CD4-positive, alpha-beta T cell treated with Interleukin-15 for 1 hour (primary cell): ENCODE measurements at regions not wholly inside any gene's neighbourhood (a gene's known extent, or its start where the extent isn't known, plus 50 kb on each side); places are given as distances from the start of the nearest gene placed in this dataset.

Experiments
- DNase-seq: peaks from one replicate; pipeline ENCODE4 v3.0.0-alpha.2; 2020

DNA sequence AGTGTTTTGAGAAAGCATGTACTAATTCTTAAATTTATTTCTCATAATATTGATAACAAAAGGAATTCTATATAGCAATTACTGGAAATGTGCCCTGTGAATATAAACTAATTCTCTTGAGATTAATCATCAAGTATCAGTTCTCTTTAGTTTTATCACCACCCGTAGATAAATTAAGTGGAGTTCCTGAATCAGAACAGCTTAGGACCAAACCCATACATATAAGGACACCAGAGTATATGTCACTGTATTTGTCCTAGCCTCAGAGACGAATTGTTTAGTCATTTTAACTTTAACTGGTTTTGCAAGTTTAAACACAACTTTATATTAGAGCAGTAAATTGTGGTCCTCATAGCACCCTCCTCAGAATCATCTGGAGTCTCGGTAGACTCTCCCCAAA, 572.0 kb downstream of the UTRN start:
- DNase-seq, result no peak

DNA sequence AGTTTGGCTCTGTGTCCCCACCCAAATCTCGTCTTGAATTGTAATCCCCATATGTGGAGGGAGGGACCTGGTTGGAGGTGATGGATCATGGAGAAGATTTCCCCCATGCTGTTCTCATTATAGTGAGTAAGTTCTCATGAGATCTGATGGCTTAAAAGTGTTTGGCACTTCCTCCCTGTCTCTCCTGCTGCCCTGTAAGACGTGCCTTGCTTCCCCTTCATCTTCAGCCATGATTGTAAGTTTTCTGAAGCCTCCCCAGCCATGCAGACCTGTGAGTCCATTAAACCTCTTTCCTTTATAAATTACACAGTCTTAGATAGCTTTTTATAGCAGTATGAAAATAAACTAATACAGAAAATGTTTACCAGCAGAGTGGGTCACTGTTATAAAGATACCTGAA, 577.6 kb downstream of the UTRN start:
- no peak for DNase-seq

DNA sequence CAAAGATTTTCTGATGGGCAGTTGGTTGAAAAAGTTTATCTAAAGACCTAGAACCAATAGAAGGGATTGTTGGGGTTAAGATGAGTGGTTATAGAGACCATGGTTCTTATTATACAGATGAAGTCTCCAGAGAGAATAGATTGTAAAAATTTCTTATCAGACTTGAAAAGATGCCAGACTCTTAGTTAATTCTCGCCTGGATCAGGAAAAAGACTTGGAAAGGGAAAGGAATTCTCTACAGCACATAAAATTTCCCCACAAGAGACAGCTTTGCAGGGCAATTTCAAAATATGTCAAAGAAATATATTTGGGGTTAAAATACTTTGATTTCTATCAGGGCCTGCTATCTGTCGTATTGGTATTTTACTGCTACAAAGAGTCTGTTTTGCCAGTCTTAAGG, 582.6 kb downstream of the UTRN start:
- DNase-seq, result no peak

DNA sequence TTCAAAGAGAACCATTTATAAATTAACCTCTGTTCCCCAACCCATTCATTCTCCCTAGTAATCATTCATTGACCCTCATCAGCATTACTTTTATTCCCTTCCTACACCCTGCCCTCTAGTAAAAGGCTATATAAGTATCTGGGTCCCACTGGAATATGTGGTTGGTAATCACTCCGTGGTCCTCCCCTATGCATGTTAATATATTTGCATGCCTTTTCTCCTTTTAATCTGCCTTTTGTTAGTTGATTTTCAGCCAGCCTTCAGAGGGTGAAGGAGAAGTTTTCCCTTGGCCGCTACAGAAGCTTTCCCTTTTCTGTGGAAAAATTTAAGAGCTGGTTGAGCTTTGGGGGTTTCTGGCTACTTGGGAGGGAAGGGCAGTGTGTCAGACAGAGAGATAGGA, 585.6 kb downstream of the UTRN start:
- DNase-seq, result no peak

DNA sequence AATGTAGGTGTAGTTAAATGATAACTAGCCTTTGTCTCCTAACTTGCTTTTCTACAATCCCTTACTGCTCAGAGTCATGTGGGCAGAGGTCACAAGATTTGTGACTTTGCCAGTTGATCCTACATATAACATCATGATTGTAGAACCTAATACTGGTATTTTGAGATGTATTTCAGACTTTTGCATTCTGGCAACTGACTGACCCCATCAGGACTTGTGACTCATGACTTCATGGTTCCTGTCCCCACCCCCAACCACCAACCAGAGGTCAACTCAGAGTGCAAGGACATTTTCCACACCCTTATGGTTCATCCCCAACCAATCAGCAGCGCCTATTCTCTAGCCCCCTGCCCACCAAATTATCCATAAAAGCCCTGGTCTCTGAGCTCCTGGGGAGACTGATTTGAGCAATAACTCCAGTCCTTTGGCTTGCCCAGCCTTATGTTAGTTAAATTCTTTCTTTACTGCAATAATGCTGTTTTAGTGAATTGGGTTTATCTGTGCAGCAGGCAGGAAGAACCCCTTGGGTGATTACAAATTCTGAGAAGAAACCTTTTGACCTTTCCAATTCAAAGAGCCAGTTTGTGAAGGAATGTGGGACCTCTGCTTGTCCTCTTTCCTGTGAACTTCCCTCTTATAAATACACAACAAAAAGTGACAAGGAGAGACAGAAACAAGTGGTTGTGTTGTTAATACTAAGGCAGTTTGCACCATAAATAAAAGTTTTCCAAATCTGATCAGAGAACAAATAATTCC, 588.7 kb downstream of the UTRN start:
- no peak for DNase-seq

DNA sequence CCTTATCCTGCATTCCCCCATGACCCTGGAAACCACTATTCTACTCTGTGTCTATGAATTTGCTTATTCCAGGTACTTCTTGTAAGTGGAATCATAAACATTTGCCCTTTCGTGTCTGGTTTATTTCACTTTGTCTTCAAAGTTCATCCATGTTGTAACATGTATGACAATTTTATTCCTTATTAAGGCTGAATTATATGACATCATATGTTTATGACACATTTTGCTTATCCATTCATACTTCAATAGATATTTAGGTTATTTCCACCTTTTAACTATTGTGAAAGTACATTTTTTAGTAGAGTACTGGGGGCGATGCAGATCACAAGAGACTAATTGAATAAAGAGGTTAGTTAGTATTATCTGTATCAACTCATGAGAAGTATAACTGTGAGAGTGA, 591.6 kb downstream of the UTRN start:
- DNase-seq, result no peak

DNA sequence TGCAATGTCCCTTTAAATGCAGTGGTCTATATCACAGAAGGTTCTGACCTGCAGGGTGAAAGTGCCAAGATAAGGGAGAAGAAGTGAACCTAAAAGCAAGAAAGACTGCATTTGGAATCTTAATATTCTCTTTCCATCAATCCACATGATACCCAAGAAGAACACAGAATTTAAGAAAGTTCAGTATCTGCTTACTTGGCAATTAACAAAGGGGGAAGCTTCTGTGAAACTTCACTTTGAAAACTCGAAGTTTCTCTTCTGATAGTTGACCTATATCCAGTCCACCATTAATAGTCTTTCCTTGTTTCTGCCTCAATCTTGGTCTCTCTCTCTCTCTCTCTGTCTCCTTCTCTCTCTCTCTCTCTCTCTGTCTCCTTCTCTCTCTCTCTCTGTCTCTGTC, 592.0 kb downstream of the UTRN start:
- no peak for DNase-seq

DNA sequence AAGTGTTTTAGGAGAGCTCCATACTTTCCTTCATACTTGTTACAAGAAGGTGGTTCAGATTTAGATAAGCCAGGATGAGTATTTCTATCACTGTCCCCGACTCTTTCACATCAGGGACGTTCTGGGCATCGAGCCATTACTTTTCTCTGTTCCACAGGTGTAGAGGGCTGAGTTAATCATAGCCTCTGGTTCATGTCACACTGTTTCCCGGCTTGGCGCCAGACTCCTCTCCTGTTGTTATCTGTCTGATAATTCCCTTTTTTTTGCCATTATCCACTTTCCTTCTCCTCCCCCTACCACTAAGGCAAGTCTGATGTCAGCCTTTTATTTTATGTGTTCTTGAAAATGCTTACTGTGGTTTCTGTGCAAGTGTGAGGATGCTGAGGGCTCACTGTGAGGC, 593.4 kb downstream of the UTRN start:
- DNase-seq, result no peak

DNA sequence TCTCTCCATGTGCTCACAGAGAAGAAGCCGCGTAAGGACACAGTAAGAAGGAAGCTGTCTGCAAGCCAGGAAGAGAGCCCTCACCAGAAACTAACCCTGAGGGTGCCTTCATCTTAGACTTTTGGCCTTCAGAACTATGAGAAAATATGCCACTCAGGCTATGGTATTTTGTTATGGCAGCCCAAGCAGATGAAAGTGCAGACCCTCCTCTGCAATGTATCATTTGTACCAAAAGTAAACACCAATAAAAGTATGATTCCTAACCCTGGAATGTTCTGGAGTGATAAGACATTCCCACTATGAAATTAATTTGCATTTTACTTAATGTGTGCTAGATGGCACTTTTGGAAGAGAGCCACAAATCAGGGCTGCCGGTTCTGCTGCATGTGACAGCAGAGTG, 594.3 kb downstream of the UTRN start:
- no peak for DNase-seq

DNA sequence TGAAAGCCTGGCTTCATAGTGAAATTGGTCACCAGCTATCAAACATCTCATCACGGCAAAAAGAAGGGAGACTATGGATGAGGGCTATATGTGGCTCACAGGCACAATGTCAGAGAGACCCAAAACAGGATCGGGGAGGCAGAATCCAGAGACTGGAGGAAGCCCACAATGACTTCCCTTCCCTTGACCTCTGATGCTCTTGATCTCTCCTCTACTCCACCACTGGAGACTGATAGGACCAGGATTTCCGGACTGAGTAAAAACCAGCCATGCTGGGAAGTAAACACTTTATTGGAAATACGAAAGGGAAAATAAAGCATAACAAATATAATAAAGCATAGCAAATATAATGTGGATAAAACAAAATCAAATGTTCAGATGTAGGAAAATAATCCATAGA, 597.3 kb downstream of the UTRN start:
- no peak for DNase-seq

DNA sequence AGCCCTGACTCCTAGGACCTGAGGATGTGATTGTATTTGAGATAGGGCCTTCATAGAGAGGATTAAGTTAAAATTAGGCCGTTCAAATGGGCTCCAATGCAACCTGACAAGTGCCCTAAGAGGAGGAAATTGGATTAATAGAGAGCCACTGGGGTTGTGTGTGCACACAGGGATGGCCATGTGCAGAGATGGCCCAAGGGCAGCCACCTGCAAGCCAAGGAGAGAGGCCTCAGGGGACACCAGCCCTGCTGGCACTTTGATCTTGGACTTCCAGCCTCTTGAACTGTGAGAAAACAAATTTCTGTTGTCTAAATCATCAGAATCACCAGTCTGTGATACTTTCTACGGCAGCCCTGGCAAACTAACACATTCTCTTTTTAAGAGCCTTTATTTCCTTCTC, 598.8 kb downstream of the UTRN start:
- DNase-seq, result no peak

DNA sequence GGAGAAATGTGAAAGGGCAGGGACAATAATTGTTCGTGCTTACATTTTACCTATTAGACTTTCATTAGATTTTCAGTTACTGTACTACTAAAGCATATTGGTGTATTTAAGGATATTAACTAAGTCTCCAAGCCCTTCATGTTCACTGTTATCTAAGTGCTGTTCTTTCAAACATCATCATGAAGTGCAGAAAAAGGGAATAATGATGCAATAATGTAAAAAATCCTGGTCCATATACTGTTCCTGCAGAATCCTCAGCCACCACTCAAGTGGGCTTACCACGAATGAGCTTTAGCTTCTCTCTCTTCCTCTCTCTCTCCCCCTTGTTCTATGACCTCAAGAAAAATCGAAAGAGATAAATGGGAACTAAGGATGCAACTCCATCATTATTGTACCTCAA, 600.7 kb downstream of the UTRN start:
- no peak for DNase-seq

DNA sequence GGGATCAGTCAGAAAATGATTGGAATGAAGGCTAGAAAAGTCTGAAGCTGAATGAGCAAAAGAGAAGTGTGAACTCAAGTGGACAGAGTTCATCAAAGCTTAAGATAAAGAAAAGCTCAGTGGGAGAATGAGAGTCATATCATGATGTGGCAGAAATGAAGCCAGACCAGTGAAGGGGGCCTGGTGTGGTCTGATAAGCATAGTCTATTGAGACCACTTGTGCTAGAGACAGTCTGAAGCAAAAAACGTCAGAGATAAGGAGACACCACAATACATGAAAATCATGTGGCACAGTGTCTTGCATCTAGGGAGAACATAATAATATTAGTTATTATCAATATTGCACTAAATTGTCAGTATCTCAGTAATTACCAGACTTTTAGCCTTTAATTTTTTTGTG, 601.5 kb downstream of the UTRN start:
- DNase-seq, result no peak

DNA sequence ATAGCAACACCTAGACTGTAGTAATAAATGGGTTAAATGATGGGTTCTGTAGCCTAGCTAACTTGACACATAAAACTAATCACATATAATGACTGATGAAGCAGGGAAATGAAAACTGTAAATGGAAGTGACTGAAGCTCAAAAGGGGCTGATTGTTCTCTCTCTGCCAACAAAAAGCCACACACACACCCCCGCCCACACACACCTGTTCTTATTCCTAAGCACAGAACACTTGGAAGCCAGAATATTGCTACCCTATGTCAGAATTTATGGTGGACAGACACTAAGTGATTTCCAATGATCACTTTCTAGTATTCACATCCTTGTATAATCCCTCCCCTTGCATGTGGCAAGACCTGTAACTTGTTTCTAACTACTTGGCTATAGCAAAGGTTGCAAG, 603.5 kb downstream of the UTRN start:
- no peak for DNase-seq

DNA sequence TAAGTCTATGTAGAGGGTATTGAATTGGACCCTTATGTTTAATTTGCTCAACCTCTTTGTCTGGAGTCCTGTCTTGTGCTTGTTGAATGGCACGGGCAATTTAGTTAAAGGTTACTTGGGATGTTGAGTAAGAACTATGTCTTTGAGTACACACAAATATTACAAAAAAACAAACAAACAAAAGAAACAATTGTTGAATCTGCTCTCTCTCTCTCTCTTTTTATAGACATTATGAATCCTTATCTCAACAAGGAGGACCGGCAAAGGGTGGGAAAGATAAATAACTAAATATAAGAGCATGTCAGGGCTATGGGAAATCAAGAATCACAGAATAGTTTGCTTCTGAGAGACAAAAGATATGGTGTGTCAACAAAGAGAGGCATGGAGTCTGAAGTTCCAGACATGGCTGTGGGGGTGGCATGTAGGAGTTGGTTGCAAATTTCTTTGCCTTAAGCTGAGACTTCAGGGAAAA, 608.6 kb downstream of the UTRN start:
- no peak for DNase-seq

DNA sequence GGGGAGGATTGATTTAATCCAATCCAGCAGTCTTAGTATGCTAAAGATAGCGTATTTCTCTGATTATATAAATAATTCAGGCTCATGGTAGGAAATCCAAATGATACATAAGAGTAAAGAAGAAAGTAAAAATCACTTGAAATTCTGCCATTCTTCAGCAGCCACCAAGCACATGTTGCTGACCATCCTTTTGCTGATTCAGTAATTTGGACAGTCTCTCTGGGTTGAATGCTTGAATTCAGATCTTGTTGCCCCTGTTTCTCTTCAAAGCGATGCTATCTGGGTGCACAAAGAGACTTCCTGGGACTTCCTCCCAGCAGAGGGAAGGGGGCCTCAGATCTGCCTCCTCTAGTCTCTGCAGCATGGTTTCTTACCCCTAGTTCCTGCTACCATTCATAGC, 609.1 kb downstream of the UTRN start:
- DNase-seq, result no peak

DNA sequence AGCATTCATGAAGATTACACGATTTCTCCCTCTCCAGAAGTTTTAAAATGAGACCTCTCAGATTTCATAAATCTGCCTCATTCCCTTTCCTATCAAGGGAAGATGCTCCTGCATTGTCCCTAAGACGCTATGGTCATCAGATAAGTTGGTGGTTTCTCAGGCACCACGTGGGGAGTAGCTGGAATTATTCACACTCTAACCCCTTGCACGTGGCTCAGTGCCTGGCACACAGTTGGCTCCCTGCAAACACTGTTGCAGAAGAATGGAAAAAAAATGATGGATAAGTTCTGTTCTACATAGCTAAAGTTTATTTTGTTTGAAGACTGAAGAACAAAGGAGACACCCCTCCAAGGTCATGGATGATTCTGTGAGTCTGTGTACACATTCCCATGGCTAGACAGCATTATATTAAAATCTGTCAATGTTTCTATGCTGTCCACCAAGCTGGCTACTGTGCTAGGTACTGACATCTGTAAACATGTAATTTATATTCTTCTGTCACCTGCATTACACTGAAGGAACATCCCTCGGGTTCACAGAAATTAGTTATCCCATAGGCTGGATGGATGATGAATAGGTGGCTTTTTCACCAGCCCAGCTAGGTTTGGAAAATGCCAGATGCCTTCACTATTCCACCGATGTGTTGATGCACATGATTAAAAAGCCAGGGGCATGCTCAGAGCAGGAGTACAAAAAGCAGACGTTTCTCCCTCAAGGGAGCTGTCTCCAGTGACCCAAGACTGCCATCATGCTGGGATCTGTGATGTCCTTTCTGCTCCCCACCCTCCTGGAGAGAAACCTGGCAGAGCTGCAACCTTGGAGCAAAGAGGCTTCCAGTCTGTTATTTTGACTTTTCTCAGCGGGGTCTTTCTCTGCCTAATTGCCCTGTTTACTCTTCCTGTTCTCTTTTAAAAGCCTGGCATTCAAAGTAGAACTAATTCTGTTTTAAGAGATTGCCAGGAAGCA, 610.5 kb downstream of the UTRN start:
- no peak for DNase-seq

DNA sequence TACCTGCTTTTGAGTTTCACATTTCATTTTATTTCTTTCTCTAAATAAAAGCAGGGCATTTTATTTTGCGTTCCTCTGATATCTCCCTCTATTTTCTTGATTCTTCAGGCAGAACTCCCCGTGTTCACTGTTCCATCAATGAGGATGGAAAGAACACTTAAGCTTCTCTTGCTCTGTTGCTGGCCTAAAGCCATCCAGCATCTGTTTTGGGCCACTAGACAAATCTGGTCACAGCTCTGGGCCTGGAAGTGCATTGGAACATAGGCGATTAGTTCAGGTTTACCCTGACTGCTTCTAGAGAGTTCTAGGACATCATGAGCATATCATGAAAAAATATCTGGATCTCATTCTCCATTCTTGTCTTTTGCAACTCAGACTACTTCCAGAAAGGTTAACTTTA, 611.2 kb downstream of the UTRN start:
- no peak for DNase-seq

DNA sequence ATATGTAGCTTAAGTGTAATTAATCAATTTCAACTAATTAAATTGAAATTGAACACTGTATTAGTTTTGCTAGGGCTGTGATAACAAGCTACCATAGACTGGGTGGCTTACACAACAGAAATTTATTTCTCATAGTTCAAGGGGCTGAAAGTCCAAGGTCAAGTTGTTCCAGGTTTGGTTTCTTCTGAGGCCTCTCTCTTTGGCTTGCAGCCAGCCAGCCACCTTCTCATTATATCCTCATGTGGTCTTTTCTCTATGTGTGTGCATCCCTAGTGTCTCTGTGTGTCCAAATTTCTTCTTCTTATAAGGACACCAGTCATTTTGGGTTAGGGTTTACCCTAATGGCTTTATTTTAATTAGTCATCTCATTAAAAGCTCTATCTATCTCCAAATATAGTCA, 611.7 kb downstream of the UTRN start:
- DNase-seq, result no peak

DNA sequence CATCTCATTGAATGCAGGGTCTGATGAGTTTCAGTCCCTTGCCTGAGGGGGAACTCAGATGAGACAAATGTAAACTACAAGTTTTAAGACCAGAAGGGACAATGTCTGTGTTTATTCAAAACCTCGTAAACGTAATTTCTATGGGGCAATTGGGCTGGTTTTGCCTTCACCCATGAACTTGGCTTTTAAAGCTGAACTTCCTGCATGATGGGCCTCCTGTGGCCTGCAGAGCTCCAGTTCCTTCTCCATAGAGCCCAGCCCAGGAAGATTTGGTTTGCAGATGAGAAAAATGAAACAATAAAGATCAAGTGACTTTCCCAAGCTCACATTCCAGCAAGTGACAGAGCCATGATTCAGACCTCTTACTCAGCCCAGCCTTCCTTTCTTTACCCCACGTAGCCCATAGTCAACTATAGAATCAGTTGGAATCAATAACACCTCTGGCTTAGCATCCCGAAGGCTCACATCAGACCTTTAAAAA, 612.3 kb downstream of the UTRN start:
- DNase-seq, result no peak

DNA sequence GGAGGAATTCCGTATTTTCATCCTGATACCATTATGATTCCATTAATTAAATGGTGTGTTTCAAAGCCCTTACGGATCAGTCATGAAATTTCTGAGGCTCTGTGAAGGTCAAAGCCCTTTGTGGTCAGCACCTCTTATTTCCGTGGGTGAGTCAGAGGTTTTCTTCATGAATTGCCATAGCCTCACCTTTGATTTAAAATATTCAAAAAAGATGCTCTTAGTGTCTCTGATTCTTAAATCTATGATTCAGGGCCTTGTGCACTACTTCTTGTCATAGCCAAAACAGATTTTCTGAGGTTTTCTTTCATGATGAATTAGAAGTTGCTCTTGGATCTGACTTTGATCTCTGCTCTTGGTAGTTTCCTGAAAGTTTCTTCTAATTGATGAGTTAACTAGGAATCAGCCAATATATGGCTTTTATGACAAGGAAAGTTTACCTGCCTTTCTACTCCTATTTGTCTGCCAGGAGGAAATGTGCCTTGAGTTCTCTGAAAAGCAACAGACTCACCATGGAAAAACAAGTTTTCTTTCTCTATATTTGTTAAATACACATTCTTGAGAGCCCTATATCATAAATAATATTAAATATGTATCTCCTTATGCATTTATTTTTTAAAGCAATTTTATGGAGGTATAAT, 613.0 kb downstream of the UTRN start:
- DNase-seq, result no peak

DNA sequence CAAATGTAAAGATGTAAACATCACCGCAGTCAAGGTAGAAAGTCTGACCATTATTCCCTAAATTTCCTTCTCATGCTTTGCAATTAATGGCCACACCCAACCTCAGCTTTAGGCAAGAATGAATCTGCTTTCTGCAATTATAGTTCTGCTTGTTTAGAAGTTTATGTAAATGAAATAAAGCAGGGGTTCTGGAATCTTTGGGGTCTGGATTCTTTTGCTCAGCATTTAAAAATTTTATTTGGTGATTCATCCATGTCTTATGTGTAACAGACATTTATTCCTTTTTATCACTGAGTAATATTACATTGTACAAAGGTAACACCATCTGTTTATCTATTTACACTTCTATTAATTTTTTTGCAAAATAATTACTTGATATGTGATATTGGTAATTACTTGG, 613.6 kb downstream of the UTRN start:
- DNase-seq, result no peak

DNA sequence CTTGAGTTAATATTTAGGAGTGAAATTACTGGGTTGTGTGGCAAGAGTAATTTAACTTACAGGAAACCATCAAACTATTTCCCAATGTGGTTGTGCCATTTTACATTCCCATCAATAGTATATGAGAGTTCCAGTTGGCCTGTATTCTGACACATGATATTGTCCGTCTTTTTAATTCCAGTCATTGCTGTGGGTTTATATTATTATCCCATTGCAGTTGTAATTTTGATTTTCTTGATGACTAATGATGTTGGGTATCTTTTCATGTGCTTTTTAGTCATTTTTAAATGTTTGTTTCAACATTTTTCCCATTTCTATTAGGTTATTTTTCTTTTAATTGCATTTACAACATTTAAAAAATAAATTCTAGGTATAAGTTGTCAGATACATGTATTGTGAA, 614.0 kb downstream of the UTRN start:
- no peak for DNase-seq

DNA sequence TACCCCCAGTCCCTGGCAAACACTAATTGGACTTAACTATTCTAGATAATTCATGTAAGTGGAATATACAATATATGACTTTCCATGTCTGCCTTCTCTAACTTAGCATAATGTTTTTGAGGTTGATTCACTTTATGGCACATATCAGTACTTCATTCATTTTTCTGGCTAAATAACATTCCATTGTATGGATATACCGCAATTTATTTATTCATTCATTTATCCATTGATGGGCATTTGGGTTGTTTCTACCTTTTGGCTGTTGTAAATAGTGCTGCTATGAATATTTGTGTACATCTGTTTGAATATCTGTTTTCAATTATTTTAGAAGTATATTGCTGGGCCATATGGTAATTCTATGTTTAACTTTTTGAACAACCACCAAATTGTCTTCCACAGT, 616.3 kb downstream of the UTRN start:
- no peak for DNase-seq
